A673 (cell line): ENCODE measurements at regions not wholly inside any gene's neighbourhood (a gene's known extent, or its start where the extent isn't known, plus 50 kb on each side); places are given as distances from the start of the nearest gene placed in this dataset.

Source experiments
- BruUV-seq: library from RNA; stranded (reverse); fragments of 400-500 nt; replicated peaks from 2 replicates; lab custom pipeline; 2021; lab: Mats Ljungman, UMichigan
- CTCF ChIA-PET: fragments of 300-600 bp; sonication (Branson Sonifier 250); formaldehyde crosslinking; loops from one replicate; lab custom pipeline; 2022; ENCODE audit warnings: antibody characterized with exemption; lab: Charles Lee
- POLR2A ChIA-PET: fragments of 300-600 bp; sonication (Branson Sonifier 250); formaldehyde crosslinking; loops from one replicate; lab custom pipeline; 2022; ENCODE audit warnings: antibody characterized with exemption; ENCODE audit not compliant: low non-redundant PET; lab: Charles Lee
- DNase-seq: peaks from one replicate; pipeline ENCODE4 v3.0.0-alpha.2; 2015; ENCODE audit warnings: low spot score
- H3K27ac ChIP-seq: fragments of 200-600 bp; sonication (generic); 2 replicates; pipeline ENCODE4 v1.5.1; 2016; ENCODE audit warnings: mixed run types, low read depth, mild to moderate bottlenecking, mixed read lengths, antibody characterized with exemption, low read length; ENCODE audit not compliant: poor library complexity, severe bottlenecking
- H3K27me3 ChIP-seq: fragments of 200-600 bp; sonication (generic); replicated peaks from 2 replicates; pipeline ENCODE4 v1.6.1; 2017; ENCODE audit warnings: mixed run types, low read depth, mild to moderate bottlenecking, mixed read lengths, antibody characterized with exemption, low read length; ENCODE audit not compliant: insufficient read depth, poor library complexity
- H3K36me3 ChIP-seq: fragments of 200-600 bp; sonication (generic); 2 replicates; pipeline ENCODE4 v1.6.1; 2016; ENCODE audit warnings: mixed run types, mild to moderate bottlenecking, mixed read lengths, antibody characterized with exemption, low read length; ENCODE audit not compliant: insufficient read depth, poor library complexity, severe bottlenecking
- H3K4me1 ChIP-seq: fragments of 200-600 bp; sonication (generic); 2 replicates; pipeline ENCODE4 v1.6.1; 2017; ENCODE audit warnings: mixed run types, mild to moderate bottlenecking, mixed read lengths, antibody characterized with exemption, low read length; ENCODE audit not compliant: insufficient read depth, poor library complexity, severe bottlenecking
- H3K4me3 ChIP-seq: fragments of 200-600 bp; sonication (generic); 2 replicates; pipeline ENCODE4 v1.5.1; 2016; ENCODE audit warnings: low read depth, mixed run types, mild to moderate bottlenecking, mixed read lengths, low read length; ENCODE audit not compliant: poor library complexity, severe bottlenecking
- H3K9me3 ChIP-seq: fragments of 200-600 bp; sonication (generic); 2 replicates; pipeline ENCODE4 v1.6.1; 2016; ENCODE audit warnings: mixed run types, low read depth, mild to moderate bottlenecking, mixed read lengths, antibody characterized with exemption, low read length; ENCODE audit not compliant: poor library complexity, severe bottlenecking
- CTCF ChIP-seq: fragments of 300-800, 200-600 bp; sonication (generic); conservative IDR thresholded peaks from 2 replicates; pipeline ENCODE4 v1.5.1; 2017; ENCODE audit warnings: low read depth, mild to moderate bottlenecking, antibody characterized with exemption, low read length, moderate library complexity, mixed read lengths
- EZH2 ChIP-seq: fragments of 200-600 bp; sonication (generic); IDR thresholded peaks from 2 replicates; pipeline ENCODE4 v1.6.1; 2017; ENCODE audit warnings: borderline replicate concordance, low read depth, mild to moderate bottlenecking, mixed read lengths, antibody characterized with exemption, low read length; ENCODE audit not compliant: poor library complexity, severe bottlenecking
- intact Hi-C: fragments of 100-400 bp; cut with micrococcal nuclease; formaldehyde crosslinking; loops from one replicate; pipeline ENCODE4 v1.10.0; 2022; ENCODE audit not compliant: unreplicated experiment

GRCh38 chr15:93610944-93611343 lies 521.9 kb upstream of the RGMA start:
- TF ChIP-seq EZH2 (no peak), CTCF (no peak)
- Histone ChIP-seq H3K36me3 (no peaks in the 10 kb centered on the region), H3K9me3 (no peaks in the 10 kb centered on the region), H3K4me3 (no peak overlapping the region), H3K27ac (no peak overlapping the region), H3K27me3 (peaks cover 6% of the 10 kb centered on the region), H3K4me1 (no peaks in the 10 kb centered on the region)
- BruUV-seq, result no TSS peak
- DNase-seq, result no peak
- CTCF ChIA-PET, result no interaction called here
- intact Hi-C loops, result no loop called here
- POLR2A ChIA-PET, result no interaction called here

- Histone ChIP-seq H3K4me3 (no peak overlapping the region), H3K4me1 (no peaks in the 10 kb centered on the region), H3K9me3 (no peaks in the 10 kb centered on the region), H3K27me3 (peaks cover 6% of the 10 kb centered on the region), H3K27ac (no peak overlapping the region), H3K36me3 (no peaks in the 10 kb centered on the region)
- DNase-seq, result no peak
- ChIA-PET POLR2A (no interaction called here), CTCF (no interaction called here)
- TF ChIP-seq CTCF (no peak), EZH2 (no peak)
- BruUV-seq, result no TSS peak
- intact Hi-C loops, result no loop called here
Observed at GRCh38 chr15:93608643-93609148, 519.7 kb upstream of the RGMA start.

- CTCF ChIA-PET, result no interaction called here
Observed at GRCh38 chr15:93603550-93603949, 514.5 kb upstream of the RGMA start.

More at GRCh38 chr15:93603550-93603949, 514.5 kb upstream of the RGMA start:
- TF ChIP-seq EZH2, result no peak
- no peak for TF ChIP-seq CTCF
- POLR2A ChIA-PET, result no interaction called here
- no peak for DNase-seq
- H3K4me1 ChIP-seq, result no peaks in the 10 kb centered on the region
- no peaks in the 10 kb centered on the region for H3K36me3 ChIP-seq
- H3K27ac ChIP-seq, result no peak overlapping the region
- no peak overlapping the region for H3K4me3 ChIP-seq
- no peaks in the 10 kb centered on the region for H3K27me3 ChIP-seq
- BruUV-seq, result no TSS peak
- H3K9me3 ChIP-seq, result no peaks in the 10 kb centered on the region
- intact Hi-C loops, result no loop called here
